CD4-positive, alpha-beta memory T cell (primary cell): ENCODE measurements at regions not wholly inside any gene's neighbourhood (a gene's known extent, or its start where the extent isn't known, plus 50 kb on each side); places are given as distances from the start of the nearest gene placed in this dataset.

ENCODE experiments used
- CTCF ChIA-PET: fragments of 350-600 bp; sonication (Branson Sonifier 250); formaldehyde crosslinking; loops from one replicate; lab custom pipeline; 2021; ENCODE audit warnings: inconsistent platforms; ENCODE audit not compliant: partially characterized antibody; lab: Charles Lee
- POLR2A ChIA-PET: fragments of 350-600 bp; sonication (Branson Sonifier 250); formaldehyde crosslinking; loops from one replicate; lab custom pipeline; 2021; ENCODE audit not compliant: partially characterized antibody; lab: Charles Lee
- DNase-seq, 5 donors: peaks; one replicate each; pipeline versions ENCODE4 v3.0.0 to v3.0.0-alpha.2; 2020 to 2022; ENCODE audit warnings: mixed read lengths in 1 of 5
- H3K27ac ChIP-seq: one replicate; pipeline ENCODE4 v1.7.0; 2013; ENCODE audit warnings: low read depth, low read length
- H3K27me3 ChIP-seq: 2 replicates; pipeline ENCODE4 v1.7.0; 2013; ENCODE audit warnings: mild to moderate bottlenecking, low read length, moderate library complexity; ENCODE audit not compliant: insufficient read depth
- H3K36me3 ChIP-seq: 2 replicates; pipeline ENCODE4 v1.7.0; 2013; ENCODE audit warnings: mild to moderate bottlenecking, low read length, moderate library complexity; ENCODE audit not compliant: insufficient read depth
- H3K4me1 ChIP-seq: 2 replicates; pipeline ENCODE4 v1.7.0; 2013; ENCODE audit warnings: mild to moderate bottlenecking, low read length, moderate library complexity; ENCODE audit not compliant: insufficient read depth
- H3K4me3 ChIP-seq, 2 donors: one replicate each; pipeline ENCODE4 v1.7.0; 2013; ENCODE audit warnings: low read length in 2 of 2, mild to moderate bottlenecking in 1 of 2
- H3K9me3 ChIP-seq, 2 donors: one replicate each; pipeline ENCODE4 v1.7.0; 2013; ENCODE audit warnings: low read length in 2 of 2, control low read depth in 1 of 2; ENCODE audit not compliant: control insufficient read depth in 1 of 2
- H3K27ac Mint-ChIP-seq, 7 donors: one replicate each; pipeline ENCODE4 v1.8.0; 2020 to 2021; ENCODE audit warnings: mixed read lengths in 7 of 7, mild to moderate bottlenecking in 6 of 7, inconsistent platforms in 3 of 7, moderate library complexity in 3 of 7
- H3K27me3 Mint-ChIP-seq, 2 donors: one replicate each; pipeline ENCODE4 v1.8.0; 2020 to 2021; ENCODE audit warnings: mixed read lengths in 2 of 2
- H3K36me3 Mint-ChIP-seq, 2 donors: one replicate each; pipeline ENCODE4 v1.8.0; 2020 to 2021; ENCODE audit warnings: mixed read lengths in 2 of 2, inconsistent platforms in 1 of 2, mild to moderate bottlenecking in 1 of 2
- H3K4me1 Mint-ChIP-seq, 4 donors: one replicate each; pipeline ENCODE4 v1.8.0; 2020 to 2021; ENCODE audit warnings: mixed read lengths in 4 of 4, mild to moderate bottlenecking in 1 of 4
- H3K4me3 Mint-ChIP-seq, 8 donors: one replicate each; pipeline ENCODE4 v1.8.0; 2020 to 2021; ENCODE audit warnings: mixed read lengths in 8 of 8, mild to moderate bottlenecking in 7 of 8, moderate library complexity in 6 of 8, inconsistent platforms in 3 of 8
- H3K9me3 Mint-ChIP-seq, 8 donors: one replicate each; pipeline ENCODE4 v1.8.0; 2020 to 2021; ENCODE audit warnings: mixed read lengths in 8 of 8, mild to moderate bottlenecking in 5 of 8, inconsistent platforms in 3 of 8, moderate library complexity in 1 of 8
- intact Hi-C: fragments of 100-400 bp; cut with micrococcal nuclease; formaldehyde crosslinking; loops from one replicate; pipeline ENCODE4 v1.15.1; 2023

DNA sequence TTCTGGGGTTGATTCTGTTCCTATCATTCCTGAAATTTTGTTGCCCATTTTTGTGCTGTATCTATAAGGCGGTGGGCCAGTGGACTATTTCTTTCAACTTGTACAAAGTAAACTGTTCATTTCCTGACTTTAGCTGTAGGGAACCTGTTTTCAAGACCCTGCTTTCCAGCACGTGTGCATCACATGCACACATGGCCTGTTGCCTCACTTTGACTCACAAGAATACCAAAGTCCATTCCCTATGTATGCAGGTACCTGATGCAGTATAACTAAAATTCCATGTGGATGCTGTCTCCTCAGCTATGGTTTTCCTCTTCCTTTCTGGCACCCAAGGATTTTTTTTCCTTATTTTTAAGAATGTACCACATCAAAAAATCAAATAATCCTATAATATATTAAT lies 284.1 kb upstream of the MANEA start:
- Mint-ChIP-seq H3K4me3 (no peak overlapping the region), H3K9me3 (peaks cover 0 to 6% (median 0%) of the 10 kb centered on the region in 8 donors), H3K27ac (no peak overlapping the region), H3K36me3 (no peaks in the 10 kb centered on the region), H3K4me1 (no peaks in the 10 kb centered on the region), H3K27me3 (no peaks in the 10 kb centered on the region)
- Histone ChIP-seq H3K9me3 (no peaks in the 10 kb centered on the region), H3K27me3 (no peaks in the 10 kb centered on the region), H3K4me1 (no peaks in the 10 kb centered on the region), H3K36me3 (no peaks in the 10 kb centered on the region), H3K4me3 (no peak overlapping the region), H3K27ac (no peak overlapping the region)
- DNase-seq: no peak
- intact Hi-C loops: no loop called here
- POLR2A ChIA-PET: no interaction called here
- CTCF ChIA-PET: no interaction called here

DNA sequence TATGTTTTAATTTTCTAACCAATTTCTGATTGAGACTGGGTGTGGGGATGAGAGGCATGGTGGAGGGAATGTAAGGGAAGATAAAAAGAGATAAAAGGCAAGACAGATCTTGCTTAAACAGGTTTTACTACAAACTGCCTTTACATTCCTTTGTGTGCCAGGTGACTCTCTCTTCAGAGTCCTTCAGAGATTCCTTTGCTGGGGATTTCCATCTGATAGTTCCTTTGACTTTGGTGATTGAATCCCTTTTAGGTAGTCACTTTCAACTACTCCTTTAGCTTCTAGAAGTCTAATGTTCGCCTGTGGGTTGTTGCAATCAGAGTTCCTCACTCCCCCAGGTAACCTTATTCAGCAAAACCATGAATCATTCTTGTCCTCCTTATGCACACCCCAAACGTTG lies 283.3 kb upstream of the MANEA start:
- Histone ChIP-seq H3K4me3 (no peak overlapping the region), H3K4me1 (no peaks in the 10 kb centered on the region), H3K9me3 (no peaks in the 10 kb centered on the region), H3K27me3 (no peaks in the 10 kb centered on the region), H3K36me3 (no peaks in the 10 kb centered on the region), H3K27ac (no peak overlapping the region)
- no peaks in the 10 kb centered on the region for H3K36me3 Mint-ChIP-seq
- H3K9me3 Mint-ChIP-seq: peaks cover 0 to 6% (median 0%) of the 10 kb centered on the region in 8 donors
- intact Hi-C loops: no loop called here
- no peaks in the 10 kb centered on the region for H3K27me3 Mint-ChIP-seq
- no peaks in the 10 kb centered on the region for H3K4me1 Mint-ChIP-seq
- no peak overlapping the region for H3K4me3 Mint-ChIP-seq
- no peak for DNase-seq
- POLR2A ChIA-PET: no interaction called here
- H3K27ac Mint-ChIP-seq: no peak overlapping the region
- CTCF ChIA-PET: no interaction called here

DNA sequence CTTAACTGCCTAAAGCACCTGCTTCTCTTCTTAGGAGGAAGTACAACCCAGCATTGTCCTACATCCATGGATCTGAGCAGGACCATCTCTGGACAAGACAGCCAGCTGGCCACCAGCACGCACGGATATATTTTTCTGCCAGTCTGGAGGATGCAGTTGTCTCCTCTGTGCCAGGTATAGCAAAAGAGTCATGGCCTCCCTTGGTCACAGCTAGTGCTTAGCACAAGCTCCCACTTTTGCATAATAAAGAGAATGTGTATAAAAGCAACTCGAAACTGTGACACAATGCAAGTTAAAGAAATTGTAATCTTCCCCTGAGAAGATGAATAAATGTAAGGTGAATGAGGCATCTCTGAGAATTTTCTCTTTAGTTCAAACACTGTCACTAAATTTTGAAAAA lies 267.8 kb upstream of the MANEA start:
- Mint-ChIP-seq H3K27ac (no peak overlapping the region), H3K4me3 (no peak overlapping the region)
- CTCF ChIA-PET: no interaction called here

DNA sequence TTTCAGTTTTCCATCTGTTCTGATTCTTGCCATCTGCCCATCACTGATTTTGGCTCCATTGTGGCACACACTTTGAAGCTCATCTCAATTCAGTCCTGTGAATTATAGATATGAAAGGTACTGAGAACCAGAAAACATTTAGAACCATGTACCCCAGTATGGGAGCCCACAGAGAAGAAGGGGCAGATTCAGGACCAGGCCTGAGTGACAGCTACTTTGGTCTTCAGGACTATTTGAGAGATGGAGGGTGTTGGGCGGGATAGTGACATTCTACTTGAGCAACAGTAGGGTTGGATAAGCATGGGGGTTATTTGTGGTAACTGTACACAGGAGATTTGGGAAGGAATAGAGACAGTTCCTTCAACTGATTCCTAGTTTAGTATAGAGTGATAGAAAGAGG lies 259.2 kb upstream of the MANEA start:
- no peak overlapping the region for H3K4me3 Mint-ChIP-seq
- H3K36me3 ChIP-seq: no peaks in the 10 kb centered on the region
- H3K27me3 Mint-ChIP-seq: no peaks in the 10 kb centered on the region
- H3K36me3 Mint-ChIP-seq: no peaks in the 10 kb centered on the region
- no peaks in the 10 kb centered on the region for H3K27me3 ChIP-seq
- H3K9me3 ChIP-seq: no peaks in the 10 kb centered on the region
- no peak overlapping the region for H3K4me3 ChIP-seq
- ChIA-PET CTCF (interaction anchor here (0.6 kb wide), 1 partner anchor 805 kb away, joined by 3 read pairs; no protein-coding TSS in a partner anchor), POLR2A (no interaction called here)
- H3K4me1 ChIP-seq: no peaks in the 10 kb centered on the region
- no peaks in the 10 kb centered on the region for H3K4me1 Mint-ChIP-seq
- H3K9me3 Mint-ChIP-seq: peaks cover 0 to 2% (median 0%) of the 10 kb centered on the region in 8 donors
- intact Hi-C loops: no loop called here
- no peak overlapping the region for H3K27ac Mint-ChIP-seq
- DNase-seq: no peak
- H3K27ac ChIP-seq: no peak overlapping the region

More for the DNA sequence above, 267.8 kb upstream of the MANEA start:
- intact Hi-C loops: no loop called here
- Mint-ChIP-seq H3K9me3 (peaks cover 0 to 4% (median 0%) of the 10 kb centered on the region in 8 donors), H3K4me1 (no peaks in the 10 kb centered on the region), H3K36me3 (no peaks in the 10 kb centered on the region), H3K27me3 (no peaks in the 10 kb centered on the region)
- Histone ChIP-seq H3K9me3 (no peaks in the 10 kb centered on the region), H3K36me3 (no peaks in the 10 kb centered on the region), H3K27me3 (no peaks in the 10 kb centered on the region), H3K27ac (no peak overlapping the region), H3K4me1 (no peaks in the 10 kb centered on the region), H3K4me3 (no peak overlapping the region)
- POLR2A ChIA-PET: no interaction called here
- no peak for DNase-seq

DNA sequence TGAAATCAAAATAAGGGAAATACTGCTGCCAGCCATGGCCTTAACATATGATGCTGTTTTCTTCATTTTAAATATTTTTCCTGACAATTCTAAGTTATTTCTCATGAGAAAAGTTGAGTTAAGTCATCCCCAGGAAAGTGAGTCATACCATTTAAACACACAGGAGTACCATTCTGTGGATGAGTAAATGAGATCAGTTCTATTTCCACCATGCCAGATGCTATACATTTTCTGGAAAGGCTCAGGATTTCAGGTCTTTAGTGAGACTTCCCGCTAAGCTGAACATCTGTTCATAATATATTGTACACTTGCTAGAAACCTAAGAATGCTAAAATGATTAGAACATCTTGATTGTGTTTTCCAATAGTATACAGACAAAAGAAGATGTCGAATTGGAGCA lies 256.2 kb upstream of the MANEA start:
- Histone ChIP-seq H3K27ac (no peak overlapping the region), H3K9me3 (no peaks in the 10 kb centered on the region), H3K4me1 (no peaks in the 10 kb centered on the region), H3K4me3 (no peak overlapping the region), H3K27me3 (no peaks in the 10 kb centered on the region), H3K36me3 (no peaks in the 10 kb centered on the region)
- POLR2A ChIA-PET: no interaction called here
- Mint-ChIP-seq H3K4me1 (no peaks in the 10 kb centered on the region), H3K27ac (no peak overlapping the region), H3K27me3 (no peaks in the 10 kb centered on the region), H3K4me3 (no peak overlapping the region), H3K36me3 (no peaks in the 10 kb centered on the region), H3K9me3 (peaks cover 0 to 3% (median 0%) of the 10 kb centered on the region in 8 donors)
- CTCF ChIA-PET: no interaction called here
- DNase-seq: no peak
- intact Hi-C loops: no loop called here

DNA sequence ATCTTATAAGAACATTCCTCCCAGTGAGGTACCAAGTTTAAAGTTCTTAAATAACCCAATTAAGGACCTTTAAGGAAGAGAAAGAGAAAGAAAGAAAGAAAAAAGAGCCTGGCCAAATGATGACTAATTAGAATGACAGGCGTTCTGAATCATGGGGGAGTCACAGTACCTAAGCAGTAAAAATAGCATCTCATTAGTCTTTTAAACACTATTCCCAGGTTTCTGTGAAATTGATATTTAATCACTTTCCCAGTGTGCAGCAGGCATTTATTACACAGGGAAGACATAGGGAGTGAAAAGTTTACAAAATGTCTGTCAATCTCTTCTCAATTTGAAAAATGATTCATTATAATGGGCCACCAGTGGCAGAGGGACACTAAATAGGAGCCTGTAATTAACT lies 251.4 kb upstream of the MANEA start:
- no peaks in the 10 kb centered on the region for H3K4me1 ChIP-seq
- no peaks in the 10 kb centered on the region for H3K27me3 Mint-ChIP-seq
- no peaks in the 10 kb centered on the region for H3K4me1 Mint-ChIP-seq
- H3K27me3 ChIP-seq: no peaks in the 10 kb centered on the region
- H3K27ac ChIP-seq: no peak overlapping the region
- no peak overlapping the region for H3K4me3 Mint-ChIP-seq
- H3K27ac Mint-ChIP-seq: no peak overlapping the region
- peaks cover 0 to 3% (median 0%) of the 10 kb centered on the region in 8 donors for H3K9me3 Mint-ChIP-seq
- no peaks in the 10 kb centered on the region for H3K9me3 ChIP-seq
- H3K36me3 Mint-ChIP-seq: no peaks in the 10 kb centered on the region
- intact Hi-C loops: no loop called here
- ChIA-PET CTCF (no interaction called here), POLR2A (no interaction called here)
- no peak for DNase-seq
- H3K36me3 ChIP-seq: no peaks in the 10 kb centered on the region
- no peak overlapping the region for H3K4me3 ChIP-seq

DNA sequence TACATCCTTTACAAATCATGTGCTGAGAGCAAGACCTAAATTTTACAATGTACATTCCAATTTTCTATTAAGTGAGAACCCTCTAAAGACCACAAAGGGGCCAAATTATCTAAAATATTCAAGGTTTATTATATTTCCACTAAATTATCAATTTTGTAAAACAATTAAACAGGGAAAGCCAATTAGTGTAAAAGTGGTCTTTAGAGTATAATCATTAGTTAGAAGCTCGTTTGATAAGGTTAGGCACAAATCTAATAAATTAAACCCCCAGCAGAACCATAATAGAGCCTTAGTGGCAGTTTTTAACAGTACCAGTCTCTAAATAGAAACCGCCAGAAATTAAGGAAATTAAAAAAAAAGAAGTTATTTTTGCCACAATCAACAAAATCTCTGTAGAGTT lies 249.1 kb upstream of the MANEA start:
- no peaks in the 10 kb centered on the region for H3K36me3 Mint-ChIP-seq

More for the DNA sequence above, 249.1 kb upstream of the MANEA start:
- Mint-ChIP-seq H3K4me1 (no peaks in the 10 kb centered on the region), H3K9me3 (peaks cover 0 to 3% (median 0%) of the 10 kb centered on the region in 8 donors), H3K27ac (no peak overlapping the region), H3K27me3 (no peaks in the 10 kb centered on the region), H3K4me3 (no peak overlapping the region)
- Histone ChIP-seq H3K4me1 (no peaks in the 10 kb centered on the region), H3K9me3 (no peaks in the 10 kb centered on the region), H3K27ac (no peak overlapping the region), H3K36me3 (no peaks in the 10 kb centered on the region), H3K4me3 (no peak overlapping the region), H3K27me3 (no peaks in the 10 kb centered on the region)
- ChIA-PET CTCF (no interaction called here), POLR2A (no interaction called here)
- no peak for DNase-seq
- intact Hi-C loops: no loop called here
